NOMO-1 (cell line): ENCODE measurements at regions not wholly inside any gene's neighbourhood (a gene's known extent, or its start where the extent isn't known, plus 50 kb on each side); places are given as distances from the start of the nearest gene placed in this dataset.
"Not testable (repeated sequence)": the region's sequence is repeated elsewhere in the genome, so short reads cannot be mapped to it uniquely, and the experiment has no call there.

ENCODE experiments used
- DNase-seq, 2 experiments: peaks; one replicate each; lab custom pipeline; 2025; ENCODE audit not compliant: unreplicated experiment in 2 of 2; lab: John Stamatoyannopoulos, UW

- not testable (repeated sequence) for DNase-seq
Observed at GRCh38 chr14:105921781-105922180, 395.4 kb downstream of the TMEM121 start.

GRCh38 chr14:105923520-105924191 lies 397.3 kb downstream of the TMEM121 start:
- DNase-seq = not testable (repeated sequence)

- DNase-seq = no peak
Observed at GRCh38 chr14:105924951-105925591, 398.7 kb downstream of the TMEM121 start.

- DNase-seq = no peak
Observed at GRCh38 chr14:105925615-105926372, 399.4 kb downstream of the TMEM121 start.

- no peak for DNase-seq
Observed at GRCh38 chr14:105926373-105927095, 400.2 kb downstream of the TMEM121 start.

GRCh38 chr14:105927096-105928060 lies 401.0 kb downstream of the TMEM121 start:
- DNase-seq = no peak

GRCh38 chr14:105928171-105929111 lies 402.1 kb downstream of the TMEM121 start:
- not testable (repeated sequence) for DNase-seq

- DNase-seq = no peak
Observed at GRCh38 chr14:105929327-105930081, 403.1 kb downstream of the TMEM121 start.

- no peak for DNase-seq
Observed at GRCh38 chr14:105930572-105930971, 404.2 kb downstream of the TMEM121 start.

GRCh38 chr14:105931808-105932483 lies 405.6 kb downstream of the TMEM121 start:
- no peak for DNase-seq

GRCh38 chr14:105933238-105933637 lies 406.9 kb downstream of the TMEM121 start:
- DNase-seq = no peak

GRCh38 chr14:105935384-105935783 lies 409.0 kb downstream of the TMEM121 start:
- no peak for DNase-seq

GRCh38 chr14:105937253-105938054 lies 411.1 kb downstream of the TMEM121 start:
- no peak for DNase-seq

- no peak for DNase-seq
Observed at GRCh38 chr14:105938055-105938863, 411.9 kb downstream of the TMEM121 start.

- DNase-seq = no peak
Observed at GRCh38 chr14:105938959-105939358, 412.6 kb downstream of the TMEM121 start.
